Neuronal stem cell (in vitro differentiated cells): ENCODE measurements at regions not wholly inside any gene's neighbourhood (a gene's known extent, or its start where the extent isn't known, plus 50 kb on each side); places are given as distances from the start of the nearest gene placed in this dataset.
"Not testable (repeated sequence)": the region's sequence is repeated elsewhere in the genome, so short reads cannot be mapped to it uniquely, and the experiment has no call there.

Experiments
- DNase-seq: peaks from one replicate; pipeline ENCODE4 v3.0.0-alpha.2; 2013; ENCODE audit warnings: low spot score
- H2AFZ ChIP-seq: one replicate; pipeline ENCODE4 v1.6.1; 2013; ENCODE audit warnings: mild to moderate bottlenecking, low read length, inconsistent platforms
- H2AK5ac ChIP-seq: 2 replicates; pipeline ENCODE4 v1.6.1; 2013; ENCODE audit warnings: low read depth, mild to moderate bottlenecking, inconsistent platforms, low read length, moderate library complexity, mixed read lengths
- H2BK120ac ChIP-seq: 2 replicates; pipeline ENCODE4 v1.6.1; 2013; ENCODE audit warnings: low read depth, mild to moderate bottlenecking, inconsistent platforms, low read length, moderate library complexity, mixed read lengths
- H2BK12ac ChIP-seq: one replicate; pipeline ENCODE4 v1.6.1; 2013; ENCODE audit warnings: low read length, inconsistent platforms
- H2BK15ac ChIP-seq: 2 replicates; pipeline ENCODE4 v1.6.1; 2013; ENCODE audit warnings: mild to moderate bottlenecking, low read length, inconsistent platforms, mixed read lengths
- H2BK5ac ChIP-seq: one replicate; pipeline ENCODE4 v1.6.1; 2013; ENCODE audit warnings: inconsistent platforms, mild to moderate bottlenecking, low read length, moderate library complexity
- H3K14ac ChIP-seq: one replicate; pipeline ENCODE4 v1.6.1; 2013; ENCODE audit warnings: low read length, inconsistent platforms
- H3K18ac ChIP-seq: 2 replicates; pipeline ENCODE4 v1.6.1; 2013; ENCODE audit warnings: low read length, inconsistent platforms
- H3K23ac ChIP-seq: 2 replicates; pipeline ENCODE4 v1.6.1; 2013; ENCODE audit warnings: low read depth, mild to moderate bottlenecking, mixed read lengths, low read length, inconsistent platforms; ENCODE audit not compliant: poor library complexity
- H3K27ac ChIP-seq: replicated peaks from 3 replicates; pipeline ENCODE4 v1.5.1; 2013; ENCODE audit warnings: low read length, inconsistent platforms
- H3K27me3 ChIP-seq, 3 experiments: 2 replicates each; pipeline ENCODE4 v1.6.1; 2013; ENCODE audit warnings: low read length in 3 of 3, mild to moderate bottlenecking in 2 of 3, inconsistent platforms in 1 of 3, low read depth in 1 of 3, mixed read lengths in 1 of 3, moderate library complexity in 1 of 3; ENCODE audit not compliant: control insufficient read depth in 3 of 3, insufficient read depth in 3 of 3
- H3K36me3 ChIP-seq, 2 donors: replicated peaks in 1 of 2; 2 replicates each; pipeline ENCODE4 v1.6.1; 2013; ENCODE audit warnings: low read length in 2 of 2; ENCODE audit not compliant: control insufficient read depth in 2 of 2, insufficient read depth in 2 of 2
- H3K4ac ChIP-seq: 2 replicates; pipeline ENCODE4 v1.6.1; 2013; ENCODE audit warnings: inconsistent platforms, mild to moderate bottlenecking, low read length, moderate library complexity
- H3K4me1 ChIP-seq, 2 donors: 1 replicate in 1 of 2; 2 replicates in 1 of 2; pipeline ENCODE4 v1.6.1; 2013; ENCODE audit warnings: low read length in 2 of 2, low read depth in 1 of 2; ENCODE audit not compliant: control insufficient read depth in 2 of 2, insufficient read depth in 1 of 2
- H3K4me2 ChIP-seq: one replicate; pipeline ENCODE4 v1.6.1; 2013; ENCODE audit warnings: mild to moderate bottlenecking, low read length, inconsistent platforms; ENCODE audit not compliant: insufficient read depth, poor library complexity, severe bottlenecking
- H3K4me3 ChIP-seq, 2 donors: 2 replicates each; pipeline ENCODE4 v1.5.1; 2013; ENCODE audit warnings: low read length in 2 of 2, mild to moderate bottlenecking in 2 of 2, inconsistent platforms in 1 of 2, moderate library complexity in 1 of 2
- H3K79me1 ChIP-seq: one replicate; pipeline ENCODE4 v1.6.1; 2013; ENCODE audit warnings: low read depth, mild to moderate bottlenecking, inconsistent platforms, low read length, moderate library complexity
- H3K9ac ChIP-seq: one replicate; pipeline ENCODE4 v1.6.1; 2013; ENCODE audit warnings: mild to moderate bottlenecking, low read depth, low read length, inconsistent platforms; ENCODE audit not compliant: poor library complexity
- H3K9me3 ChIP-seq, 2 donors: replicated peaks in 1 of 2; 2 replicates each; pipeline versions ENCODE3 to v1.6.1; 2013; ENCODE audit warnings: low read length in 2 of 2, mild to moderate bottlenecking in 2 of 2, inconsistent platforms in 1 of 2, low read depth in 1 of 2, mixed read lengths in 1 of 2, moderate library complexity in 1 of 2; ENCODE audit not compliant: control insufficient read depth in 2 of 2, insufficient read depth in 1 of 2
- H4K8ac ChIP-seq: one replicate; pipeline ENCODE4 v1.6.1; 2013; ENCODE audit warnings: low read depth, mild to moderate bottlenecking, inconsistent platforms, low read length, moderate library complexity
- H4K91ac ChIP-seq: one replicate; pipeline ENCODE4 v1.6.1; 2013; ENCODE audit warnings: low read length, low read depth, mild to moderate bottlenecking, inconsistent platforms; ENCODE audit not compliant: poor library complexity
- WGBS, 2 donors: extraction: QIAGEN DNeasy Blood & Tissue Kit; methylation state at CpG; one replicate each; pipeline ENCODE4 v1.1.7; 2013; ENCODE audit warnings: missing lambda C conversion rate in 2 of 2, mixed read lengths in 1 of 2; ENCODE audit not compliant: insufficient read length in 2 of 2, insufficient replicate concordance in 1 of 2; ENCODE audit errors: extremely low coverage in 2 of 2; 5-methylcytosine and 5-hydroxymethylcytosine counted together

DNA sequence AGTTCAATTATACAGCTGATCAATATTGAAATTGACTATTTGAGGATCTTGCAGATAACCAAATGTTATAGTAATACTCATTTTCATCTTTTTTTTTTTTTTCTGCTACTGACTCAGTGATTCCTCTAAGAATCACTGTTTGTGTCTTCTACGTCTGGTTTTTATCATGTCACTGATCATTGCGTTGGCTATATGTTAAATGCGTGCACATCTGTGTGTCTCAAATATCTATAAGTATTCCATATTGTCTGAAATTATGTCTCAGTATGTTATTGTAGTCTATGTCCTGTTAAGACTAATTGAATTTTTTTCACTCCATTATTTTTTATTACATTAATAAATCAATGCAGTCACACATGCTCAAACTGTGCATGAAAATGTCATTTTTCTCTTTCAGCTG is 200.5 kb downstream of the PCDH20 start:
- Histone ChIP-seq H2BK5ac (no peak overlapping the region), H3K14ac (no peak overlapping the region), H4K8ac (no peak overlapping the region), H2BK15ac (no peak overlapping the region), H3K9me3 (no peaks in the 10 kb centered on the region), H3K9ac (no peak overlapping the region), H3K4me1 (no peaks in the 10 kb centered on the region), H2AFZ (no peak overlapping the region), H2AK5ac (no peak overlapping the region), H4K91ac (no peak overlapping the region), H2BK12ac (no peak overlapping the region), H3K23ac (no peak overlapping the region), H3K36me3 (no peaks in the 10 kb centered on the region), H3K18ac (no peak overlapping the region), H3K27ac (no peak overlapping the region), H3K79me1 (no peaks in the 10 kb centered on the region), H3K27me3 (no peaks in the 10 kb centered on the region), H3K4me3 (no peak overlapping the region), H3K4ac (no peak overlapping the region), H3K4me2 (no peak overlapping the region), H2BK120ac (no peak overlapping the region)
- no peak for DNase-seq
- no CpG with 5 or more reads among the region's 3 CpGs for WGBS, 2 donors

- H3K18ac ChIP-seq = no peak overlapping the region
- no peaks in the 10 kb centered on the region for H3K4me1 ChIP-seq
- DNase-seq = no peak
- H3K27ac ChIP-seq = no peak overlapping the region
- H3K79me1 ChIP-seq = no peaks in the 10 kb centered on the region
- no peak overlapping the region for H3K4me2 ChIP-seq
- no peak overlapping the region for H3K4me3 ChIP-seq
- WGBS, 2 donors = no CpG with 5 or more reads among the region's 4 CpGs
- H4K8ac ChIP-seq = no peak overlapping the region
- H3K27me3 ChIP-seq = no peaks in the 10 kb centered on the region
- no peak overlapping the region for H2BK12ac ChIP-seq
- no peaks in the 10 kb centered on the region for H3K9me3 ChIP-seq
- no peak overlapping the region for H3K23ac ChIP-seq
- no peak overlapping the region for H3K4ac ChIP-seq
- H2AK5ac ChIP-seq = no peak overlapping the region
- H4K91ac ChIP-seq = no peak overlapping the region
- no peak overlapping the region for H3K14ac ChIP-seq
- no peaks in the 10 kb centered on the region for H3K36me3 ChIP-seq
- no peak overlapping the region for H2BK120ac ChIP-seq
- H2AFZ ChIP-seq = no peak overlapping the region
- no peak overlapping the region for H2BK5ac ChIP-seq
- H3K9ac ChIP-seq = no peak overlapping the region
- H2BK15ac ChIP-seq = no peak overlapping the region
Observed at GRCh38 chr13:61214551-61214950, 201.1 kb downstream of the PCDH20 start.

DNA sequence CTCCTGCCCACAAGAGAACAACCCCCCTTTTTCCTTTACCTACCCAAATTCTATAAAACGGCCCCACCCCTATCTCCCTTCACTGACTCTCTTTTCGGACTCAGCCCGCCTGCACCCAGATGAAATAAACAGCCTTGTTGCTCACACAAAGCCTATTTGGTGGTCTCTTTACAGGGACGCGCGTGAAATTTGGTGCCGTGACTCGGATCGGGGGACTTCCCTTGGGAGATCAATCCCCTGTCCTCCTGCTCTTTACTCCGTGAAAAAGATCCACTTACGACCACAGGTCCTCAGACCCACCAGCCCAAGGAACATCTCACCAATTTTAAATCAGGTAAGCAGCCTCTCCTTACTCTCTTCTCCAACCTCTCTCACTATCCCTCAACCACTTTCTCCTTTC is 209.8 kb downstream of the PCDH20 start:
- not testable (repeated sequence) for H4K91ac ChIP-seq, DNase-seq, H2AFZ ChIP-seq, H2BK5ac ChIP-seq, H2AK5ac ChIP-seq, H3K4me2 ChIP-seq, H3K27me3 ChIP-seq, H3K14ac ChIP-seq, H3K4me3 ChIP-seq, H4K8ac ChIP-seq, H3K23ac ChIP-seq, H3K4me1 ChIP-seq, H3K9ac ChIP-seq, H3K4ac ChIP-seq, H2BK15ac ChIP-seq, H2BK12ac ChIP-seq, H3K18ac ChIP-seq, H2BK120ac ChIP-seq, H3K27ac ChIP-seq, H3K36me3 ChIP-seq, H3K9me3 ChIP-seq, H3K79me1 ChIP-seq
- no CpG with 5 or more reads among the region's 11 CpGs for WGBS, 2 donors

DNA sequence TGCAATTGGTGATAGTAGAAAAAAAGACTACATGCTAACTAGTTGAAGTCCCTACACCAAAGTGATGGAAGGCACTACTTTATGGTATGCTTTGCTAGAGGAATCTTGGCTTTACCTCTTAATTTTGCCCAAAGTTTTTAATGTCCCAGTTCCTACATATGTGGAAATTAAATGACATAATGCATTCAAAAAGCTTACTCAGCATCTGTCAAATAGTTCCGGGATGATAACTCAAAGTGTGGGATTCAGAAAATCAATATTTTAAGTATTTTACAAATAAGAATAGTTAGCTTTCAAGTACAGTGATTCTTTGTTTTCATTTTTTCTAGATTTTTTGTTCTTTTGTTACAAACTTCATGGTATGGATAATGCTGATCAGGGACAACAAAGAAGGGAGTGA is 211.6 kb downstream of the PCDH20 start:
- Histone ChIP-seq H2AFZ (no peak overlapping the region), H3K79me1 (no peaks in the 10 kb centered on the region), H3K23ac (no peak overlapping the region), H2AK5ac (no peak overlapping the region), H2BK15ac (no peak overlapping the region), H3K36me3 (no peaks in the 10 kb centered on the region), H3K27ac (no peak overlapping the region), H4K8ac (no peak overlapping the region), H4K91ac (no peak overlapping the region), H3K14ac (no peak overlapping the region), H2BK5ac (no peak overlapping the region), H3K9me3 (no peaks in the 10 kb centered on the region), H3K4me1 (no peaks in the 10 kb centered on the region), H2BK120ac (no peak overlapping the region), H2BK12ac (no peak overlapping the region), H3K4me2 (no peak overlapping the region), H3K4ac (no peak overlapping the region), H3K9ac (no peak overlapping the region), H3K4me3 (no peak overlapping the region), H3K18ac (no peak overlapping the region), H3K27me3 (no peaks in the 10 kb centered on the region)
- WGBS, 2 donors = no CpG with 5 or more reads among the region's 1 CpG
- no peak for DNase-seq
